NCI-H146 treated with DMSO at 0.1 percent for 48 hours (cell line): ENCODE measurements at regions not wholly inside any gene's neighbourhood (a gene's known extent, or its start where the extent isn't known, plus 50 kb on each side); places are given as distances from the start of the nearest gene placed in this dataset.
"Not testable (repeated sequence)": the region's sequence is repeated elsewhere in the genome, so short reads cannot be mapped to it uniquely, and the experiment has no call there.

Source experiments
- DNase-seq: peaks from one replicate; lab custom pipeline; 2025; ENCODE audit not compliant: unreplicated experiment; lab: John Stamatoyannopoulos, UW

- no peak for DNase-seq
Observed at GRCh38 chr14:81584495-81584894, 50.8 kb upstream of the SEL1L start.

- no peak for DNase-seq
Observed at GRCh38 chr14:81589381-81590065, 55.9 kb upstream of the SEL1L start.

- no peak for DNase-seq
Observed at GRCh38 chr14:81591266-81591665, 57.6 kb upstream of the SEL1L start.

- DNase-seq = no peak
Observed at GRCh38 chr14:81594012-81594411, 60.4 kb upstream of the SEL1L start.

GRCh38 chr14:81605660-81606059 is 72.0 kb upstream of the SEL1L start:
- DNase-seq = no peak

GRCh38 chr14:81613341-81614045 is 79.8 kb upstream of the SEL1L start:
- DNase-seq = no peak

GRCh38 chr14:81614302-81614701 is 80.6 kb upstream of the SEL1L start:
- not testable (repeated sequence) for DNase-seq

GRCh38 chr14:81618695-81619094 is 85.0 kb upstream of the SEL1L start:
- no peak for DNase-seq

- no peak for DNase-seq
Observed at GRCh38 chr14:81619816-81620215, 86.2 kb upstream of the SEL1L start.

- not testable (repeated sequence) for DNase-seq
Observed at GRCh38 chr14:81623771-81624396, 90.2 kb upstream of the SEL1L start.

GRCh38 chr14:81625343-81625742 is 91.7 kb upstream of the SEL1L start:
- DNase-seq = peak; percentile 45

GRCh38 chr14:81632157-81632556 is 98.5 kb upstream of the SEL1L start:
- DNase-seq = no peak

GRCh38 chr14:81633496-81633895 is 99.8 kb upstream of the SEL1L start:
- DNase-seq = no peak

- DNase-seq = no peak
Observed at GRCh38 chr14:81637639-81638038, 104.0 kb upstream of the SEL1L start.

GRCh38 chr14:81638656-81639280 is 105.1 kb upstream of the SEL1L start:
- no peak for DNase-seq

GRCh38 chr14:81653626-81654025 is 120.0 kb upstream of the SEL1L start:
- DNase-seq = no peak

- no peak for DNase-seq
Observed at GRCh38 chr14:81655423-81656314, 122.0 kb upstream of the SEL1L start.

GRCh38 chr14:81656811-81657210 is 123.2 kb upstream of the SEL1L start:
- no peak for DNase-seq

GRCh38 chr14:81662066-81662465 is 128.4 kb upstream of the SEL1L start:
- DNase-seq = no peak

GRCh38 chr14:81662570-81663197 is 129.0 kb upstream of the SEL1L start:
- DNase-seq = no peak
